Posterior cingulate gyrus (tissue), 11 donors: ENCODE measurements at regions not wholly inside any gene's neighbourhood (a gene's known extent, or its start where the extent isn't known, plus 50 kb on each side); places are given as distances from the start of the nearest gene placed in this dataset.

Experiments
- DNase-seq, 10 donors: peaks; one replicate each; pipeline versions ENCODE4 v3.0.0 to v3.0.0-alpha.2; 2020 to 2021; ENCODE audit warnings: mixed read lengths in 3 of 10
- intact Hi-C: fragments of 100-400 bp; cut with DNase I; formaldehyde crosslinking; loops from one replicate; pipeline ENCODE4 v1.15.1; 2023

- intact Hi-C loops, result no loop called here
- DNase-seq, result no peak
Measured at GRCh38 chr18:47604021-47604420, 326.4 kb downstream of the SMAD2 start.

- intact Hi-C loops, result no loop called here
- DNase-seq, result no peak
Measured at GRCh38 chr18:47603158-47603557, 327.3 kb downstream of the SMAD2 start.

DNA sequence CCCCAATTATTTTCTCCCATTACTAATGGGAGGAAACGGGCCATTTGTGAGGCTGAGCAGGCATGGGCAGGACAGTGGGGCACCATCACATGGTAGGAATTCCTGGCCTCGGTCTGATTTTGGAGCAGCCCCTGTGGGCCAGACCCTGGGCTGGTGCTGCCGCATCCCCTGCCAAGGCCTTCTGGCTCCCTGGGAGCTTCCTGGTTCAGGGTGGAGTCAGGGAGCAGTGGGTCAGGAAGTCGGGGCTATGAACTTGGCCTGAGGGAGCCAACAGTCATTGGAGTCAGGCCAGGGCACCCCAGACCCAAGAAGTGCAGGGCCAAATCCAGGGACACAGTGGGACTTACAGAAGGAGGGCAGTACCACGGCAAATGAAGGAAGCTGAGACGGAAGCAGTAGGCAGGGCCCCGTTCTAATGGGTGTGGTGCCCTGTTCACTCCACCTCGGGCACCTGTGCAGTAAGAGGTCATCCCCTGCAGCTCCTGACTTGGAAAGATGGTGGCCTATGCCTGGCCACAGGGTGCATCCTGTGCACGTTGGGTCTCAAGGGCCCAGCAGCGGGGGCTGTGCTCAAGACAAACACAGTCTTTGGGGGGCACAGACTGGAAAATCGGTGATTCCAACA is 328.1 kb downstream of the SMAD2 start:
- intact Hi-C loops, result no loop called here
- no peak for DNase-seq

GRCh38 chr18:47601581-47602272 is 328.7 kb downstream of the SMAD2 start:
- no peak for DNase-seq
- intact Hi-C loops, result no loop called here

GRCh38 chr18:47595831-47596501 is 334.5 kb downstream of the SMAD2 start:
- intact Hi-C loops, result no loop called here
- peak in 3 of 10 donors; percentile 15 to 79 (median 17) for DNase-seq

GRCh38 chr18:47594621-47595086 is 335.8 kb downstream of the SMAD2 start:
- DNase-seq, result peak in 5 of 10 donors; percentile 33 to 91 (median 45)
- intact Hi-C loops, result no loop called here

DNA sequence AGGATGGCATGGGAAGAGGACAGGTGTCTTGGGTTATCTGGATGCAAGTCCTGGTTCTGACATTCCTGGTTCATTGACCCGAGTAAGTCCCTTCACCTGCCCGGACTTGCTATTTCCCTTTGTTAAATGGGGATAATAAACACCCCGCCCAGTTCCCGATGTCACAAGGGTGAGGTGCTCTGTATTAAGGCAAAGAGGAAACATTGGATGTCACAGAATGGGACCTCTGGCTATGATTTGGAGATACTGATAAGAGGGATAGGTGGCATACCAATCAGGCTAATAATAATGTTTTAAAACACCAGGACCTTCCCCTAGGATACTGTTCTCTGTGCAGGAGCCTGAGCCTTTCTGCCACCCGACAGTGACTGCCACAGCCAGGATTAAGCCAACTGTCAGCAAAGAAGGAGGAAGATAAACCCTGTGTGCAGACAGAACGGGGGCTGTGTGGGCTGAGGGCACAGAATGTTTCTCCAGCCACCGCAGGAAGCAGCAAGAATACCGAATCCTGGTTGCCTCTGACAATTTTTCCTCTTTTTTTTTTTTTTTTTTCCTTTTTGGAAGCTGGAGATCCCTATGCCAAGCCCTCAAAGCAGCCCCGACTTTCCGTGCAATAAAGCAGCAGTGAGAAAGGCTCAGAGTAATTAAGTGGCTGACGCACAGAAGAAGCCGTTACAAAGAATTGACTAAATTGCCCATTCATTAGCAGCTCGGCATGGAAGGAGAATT is 336.6 kb downstream of the SMAD2 start:
- peak in 7 of 10 donors; percentile 24 to 87 (median 50) for DNase-seq
- intact Hi-C loops, result no loop called here

GRCh38 chr18:47591429-47591828 is 339.0 kb downstream of the SMAD2 start:
- DNase-seq, result no peak
- intact Hi-C loops, result no loop called here

- intact Hi-C loops, result no loop called here
- DNase-seq, result no peak
Measured at GRCh38 chr18:47587587-47587986, 336.1 kb upstream of the SKOR2 start.

GRCh38 chr18:47586418-47587070 is 335.1 kb upstream of the SKOR2 start:
- intact Hi-C loops, result no loop called here
- DNase-seq, result no peak

DNA sequence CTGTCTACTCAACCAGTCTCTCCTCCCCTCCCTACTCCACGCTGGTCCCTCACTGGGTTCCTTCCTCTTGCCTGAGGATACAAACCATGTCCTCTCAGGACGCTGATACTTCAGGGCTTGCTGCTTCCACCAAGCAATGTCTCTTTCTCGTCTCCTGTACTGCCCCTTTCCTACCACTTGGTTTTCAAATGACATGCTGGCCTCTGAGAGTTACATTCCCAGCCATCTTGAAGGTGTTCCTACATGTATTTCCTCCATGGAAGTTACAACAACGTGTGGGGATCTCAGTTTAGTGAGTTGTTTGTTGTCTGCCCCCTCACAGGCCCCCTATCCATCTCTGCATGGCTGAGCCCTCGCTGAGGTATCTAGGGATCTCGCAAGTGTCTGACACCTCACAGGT is 334.5 kb upstream of the SKOR2 start:
- intact Hi-C loops, result no loop called here
- no peak for DNase-seq

DNA sequence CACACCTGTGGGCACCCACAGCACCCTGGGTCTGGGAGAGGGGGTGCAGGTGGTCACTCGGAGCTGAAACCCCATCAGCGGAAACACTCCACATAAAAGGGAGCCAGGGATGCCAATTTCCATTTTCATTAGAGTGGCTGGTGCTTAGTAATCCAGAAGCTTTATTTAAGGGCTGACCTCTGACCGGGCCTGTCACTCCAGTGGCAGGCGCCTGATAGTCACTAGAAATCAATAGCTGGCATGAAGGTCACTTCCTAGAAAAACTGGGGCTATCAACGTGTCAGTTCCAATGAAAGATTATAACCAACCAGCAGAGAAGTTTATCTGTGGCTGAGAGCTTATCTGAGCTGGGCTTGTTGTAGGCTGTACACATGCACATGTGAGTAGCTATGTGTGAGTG is 333.7 kb upstream of the SKOR2 start:
- no peak for DNase-seq
- intact Hi-C loops, result no loop called here

DNA sequence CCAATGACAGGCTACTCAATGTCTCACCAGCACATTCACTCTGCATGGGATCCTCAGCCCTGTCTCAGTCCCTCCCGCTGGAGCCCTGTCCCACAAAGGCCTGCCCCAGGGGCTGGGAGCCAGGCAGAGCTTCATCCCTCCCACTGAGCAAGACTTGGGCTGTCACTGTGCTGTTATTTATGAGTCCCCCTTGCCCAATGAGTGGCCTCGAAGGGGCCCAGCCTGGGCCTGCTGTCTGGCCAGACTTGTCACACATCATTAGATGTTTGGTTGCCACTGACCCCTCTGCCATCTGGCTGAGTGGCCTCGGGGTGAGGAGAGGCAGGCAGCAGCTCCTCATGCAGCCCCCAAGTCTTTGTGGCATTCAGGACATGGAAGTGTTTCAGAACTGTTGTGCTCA is 330.6 kb upstream of the SKOR2 start:
- intact Hi-C loops, result no loop called here
- DNase-seq, result peak in 1 of 10 donors; percentile 64

GRCh38 chr18:47577520-47577919 is 326.1 kb upstream of the SKOR2 start:
- DNase-seq, result no peak
- intact Hi-C loops, result no loop called here

GRCh38 chr18:47574966-47575365 is 323.5 kb upstream of the SKOR2 start:
- DNase-seq, result no peak
- intact Hi-C loops, result no loop called here

GRCh38 chr18:47571957-47572356 is 320.5 kb upstream of the SKOR2 start:
- intact Hi-C loops, result no loop called here
- no peak for DNase-seq

DNA sequence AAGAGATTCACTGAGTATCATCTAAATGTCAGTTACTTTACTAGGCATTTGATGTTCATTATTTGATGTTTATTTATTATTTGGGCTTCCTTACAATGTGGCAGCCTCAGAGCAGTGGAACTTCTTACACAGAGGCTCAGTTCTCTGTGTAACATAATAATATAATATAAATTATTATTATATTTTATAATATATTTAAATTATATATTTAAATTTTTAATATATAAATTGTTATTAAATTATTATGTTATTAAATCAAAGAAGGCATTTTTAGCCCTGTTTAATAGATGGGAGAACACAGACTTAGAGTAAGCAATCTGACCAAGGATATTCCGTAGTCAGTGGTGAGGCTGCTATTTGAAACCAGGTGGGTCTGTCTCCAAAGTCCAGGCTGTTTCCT is 315.3 kb upstream of the SKOR2 start:
- intact Hi-C loops, result no loop called here
- DNase-seq, result no peak

GRCh38 chr18:47560723-47561715 is 309.6 kb upstream of the SKOR2 start:
- no peak for DNase-seq
- intact Hi-C loops, result no loop called here

DNA sequence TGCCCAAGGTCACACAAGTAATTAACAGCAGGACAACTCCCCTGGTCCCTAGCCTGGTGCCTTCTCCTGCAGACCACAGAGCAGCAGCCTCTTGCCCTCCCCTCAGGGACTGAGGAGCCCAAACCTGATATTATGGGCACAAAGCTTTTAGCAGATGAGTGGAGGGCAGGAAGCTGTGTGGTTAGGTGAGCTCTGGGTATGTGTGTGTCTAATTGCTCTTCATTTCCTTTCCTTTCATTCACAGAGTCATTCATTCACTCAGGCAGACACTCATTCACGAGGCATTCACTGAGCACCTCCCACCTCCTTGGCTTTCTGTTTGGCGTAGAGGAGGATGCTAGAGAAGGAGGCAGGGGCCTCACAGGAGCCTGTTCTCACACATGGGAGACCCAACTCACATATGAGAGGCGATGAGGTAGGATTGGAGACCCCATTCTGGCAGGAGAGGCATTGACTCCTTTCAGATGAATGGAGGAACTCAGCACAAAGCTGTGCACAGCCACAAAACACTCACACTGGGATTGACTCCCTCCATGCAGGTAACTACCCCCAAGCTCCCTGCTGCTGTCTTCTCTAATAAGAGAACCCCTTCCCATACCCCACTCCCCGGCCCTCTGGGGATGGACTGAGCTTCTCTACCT is 306.8 kb upstream of the SKOR2 start:
- intact Hi-C loops, result loop anchor here (10.0 kb wide), 1 partner anchor 63 kb away; no protein-coding TSS in a partner anchor
- no peak for DNase-seq
